Bone marrow (tissue), 2 donors: ENCODE measurements at regions not wholly inside any gene's neighbourhood (a gene's known extent, or its start where the extent isn't known, plus 50 kb on each side); places are given as distances from the start of the nearest gene placed in this dataset.

ENCODE experiments used
- DNase-seq, 2 donors: peaks; one replicate each; lab custom pipeline; 2025; lab: John Stamatoyannopoulos, UW

DNA sequence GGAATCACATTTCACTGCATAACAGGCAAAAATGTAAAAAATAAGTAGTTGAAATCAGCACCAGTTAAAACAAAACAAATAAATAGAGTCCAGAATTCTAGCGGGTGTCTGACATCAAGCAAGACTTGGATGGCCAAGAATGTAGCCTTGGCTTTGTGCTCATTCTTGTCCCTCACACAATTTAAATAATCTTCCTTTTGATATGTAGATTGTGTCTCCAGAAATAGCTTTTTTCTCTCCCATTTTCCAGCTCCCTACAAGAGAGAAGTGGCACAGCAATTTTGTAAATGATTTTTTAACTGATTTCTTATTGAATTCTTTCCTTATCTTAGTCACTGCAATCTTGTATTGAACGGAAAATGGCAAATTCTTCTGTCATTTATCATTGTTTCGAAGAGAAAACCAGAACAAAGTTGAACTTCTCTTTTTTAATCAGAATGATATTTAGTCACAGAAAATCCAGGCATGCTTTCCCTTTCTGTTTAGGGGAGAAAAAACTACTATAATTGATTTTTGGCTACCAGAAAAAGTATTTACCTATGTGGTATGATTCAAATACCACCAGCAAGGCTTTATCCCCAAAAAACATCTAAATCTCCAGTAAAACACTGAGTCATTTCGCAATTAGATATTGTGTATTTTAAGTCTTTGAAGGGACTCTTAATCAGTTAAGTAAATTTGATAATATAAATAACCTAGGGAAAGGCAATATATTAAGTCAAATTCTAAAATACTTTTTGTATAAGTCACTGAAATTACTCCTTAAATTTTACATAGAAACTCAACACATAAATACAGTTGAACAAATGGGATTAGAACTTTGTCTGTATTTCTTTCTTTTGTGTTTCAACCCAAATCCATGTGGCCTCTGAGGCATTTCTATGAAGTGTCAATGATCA is 481.7 kb downstream of the GBE1 start:
- no peak for DNase-seq

DNA sequence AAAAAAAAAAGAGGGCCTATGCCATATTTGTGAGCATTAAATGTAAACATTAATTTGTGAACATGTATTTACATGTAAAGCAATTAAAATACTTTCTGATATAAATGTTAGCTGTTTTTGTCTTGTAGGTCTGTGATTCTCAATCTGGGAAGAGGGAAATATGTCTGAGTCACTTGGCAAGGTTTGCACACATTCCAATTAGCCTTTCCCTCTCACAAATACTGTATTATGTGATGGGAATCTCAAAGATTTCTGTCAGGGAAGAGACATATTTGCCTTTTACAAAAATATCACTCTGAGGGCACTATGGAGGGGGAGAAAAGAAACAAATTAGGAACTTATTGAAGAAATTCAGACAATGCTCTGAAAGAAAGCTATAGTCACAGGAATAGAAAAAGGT is 483.6 kb downstream of the GBE1 start:
- DNase-seq: no peak

DNA sequence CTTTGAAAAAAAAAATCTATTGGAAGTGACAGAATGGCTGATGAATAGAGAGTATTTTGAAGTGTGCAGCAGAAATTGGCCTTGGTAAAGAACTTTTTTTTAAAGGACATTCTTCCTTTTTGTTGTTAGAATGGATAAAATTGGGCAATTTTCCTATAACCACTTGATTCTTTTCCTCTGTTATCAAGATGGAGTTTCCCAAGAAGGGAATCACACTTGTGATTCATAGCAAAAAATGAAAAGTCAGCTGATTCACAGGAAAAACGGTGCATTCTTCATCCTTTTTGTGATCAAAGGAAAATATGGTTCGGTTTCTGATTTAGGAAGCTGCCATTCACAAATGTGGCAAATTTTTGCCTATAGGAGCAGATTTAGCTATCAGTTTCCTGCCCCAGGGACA is 486.8 kb downstream of the GBE1 start:
- no peak for DNase-seq

DNA sequence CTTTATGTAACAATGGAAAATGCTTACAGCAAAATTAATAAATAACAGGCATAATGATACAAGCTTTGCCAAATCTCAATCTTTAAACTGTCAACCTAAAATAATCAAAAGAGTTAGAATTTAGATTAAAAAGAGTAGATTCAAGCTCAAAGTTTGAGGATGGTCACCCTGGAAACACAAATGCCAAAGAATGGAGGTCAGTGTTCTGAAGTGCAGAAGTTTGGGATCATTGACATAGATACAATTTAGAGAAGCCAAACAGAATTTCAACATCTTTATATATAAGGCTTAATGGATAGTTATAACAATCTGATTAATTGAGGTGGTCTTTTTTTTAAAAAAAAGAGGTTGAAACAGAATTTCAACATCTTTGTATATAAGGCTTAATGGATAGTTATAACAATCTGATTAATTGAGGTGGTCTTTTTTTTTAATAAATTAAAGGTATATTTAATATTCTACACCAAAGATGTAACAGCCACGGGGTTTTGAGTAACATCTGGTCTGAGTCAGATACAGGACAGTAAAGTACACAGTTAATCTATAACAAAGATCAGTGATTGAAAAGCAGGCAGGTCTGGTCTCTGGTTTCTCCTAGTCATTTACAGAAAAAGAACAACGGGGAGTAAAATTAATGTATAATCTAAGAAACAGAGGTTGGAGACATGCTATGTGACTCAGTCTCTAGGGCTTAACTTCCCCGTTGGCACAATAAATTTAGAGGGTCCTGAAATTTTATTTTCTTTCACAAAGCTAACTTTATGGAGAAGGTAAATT is 490.7 kb downstream of the GBE1 start:
- no peak for DNase-seq

DNA sequence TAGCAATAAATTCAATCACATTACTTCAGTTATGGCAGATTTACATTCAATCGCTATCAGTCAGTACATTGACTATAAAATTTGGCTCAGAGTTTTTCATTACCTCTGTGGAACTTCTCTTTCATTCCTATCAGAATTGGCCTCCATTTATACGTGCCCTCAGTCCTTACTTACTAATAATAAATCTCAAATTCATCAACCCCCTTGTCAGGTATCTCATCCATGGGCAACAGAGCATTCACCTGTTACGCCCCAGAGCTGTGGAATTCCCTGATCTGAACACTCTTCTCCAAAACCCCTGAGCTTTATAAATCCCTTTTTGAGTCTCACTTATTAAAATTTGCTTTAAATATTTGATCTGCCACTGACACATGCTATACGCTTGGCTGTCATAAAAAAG is 492.9 kb downstream of the GBE1 start:
- DNase-seq: no peak

DNA sequence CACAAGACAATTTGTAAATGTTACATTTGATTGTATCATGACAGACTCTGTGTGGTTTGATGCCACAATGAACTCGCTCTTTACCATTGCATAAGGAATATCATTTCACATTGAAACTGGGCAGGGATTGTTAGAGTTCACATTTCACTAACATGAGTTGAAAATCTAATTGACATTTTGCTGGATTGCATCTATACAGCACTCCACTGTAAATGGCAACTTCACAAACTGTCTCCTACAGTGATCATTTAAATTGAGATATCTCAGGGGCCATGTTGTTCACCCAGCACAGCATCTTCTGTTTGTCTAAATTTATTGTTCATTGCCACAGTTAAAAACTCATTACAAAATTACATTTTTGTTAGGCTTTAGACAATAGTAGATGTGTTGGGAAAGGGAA is 499.4 kb downstream of the GBE1 start:
- no peak for DNase-seq

DNA sequence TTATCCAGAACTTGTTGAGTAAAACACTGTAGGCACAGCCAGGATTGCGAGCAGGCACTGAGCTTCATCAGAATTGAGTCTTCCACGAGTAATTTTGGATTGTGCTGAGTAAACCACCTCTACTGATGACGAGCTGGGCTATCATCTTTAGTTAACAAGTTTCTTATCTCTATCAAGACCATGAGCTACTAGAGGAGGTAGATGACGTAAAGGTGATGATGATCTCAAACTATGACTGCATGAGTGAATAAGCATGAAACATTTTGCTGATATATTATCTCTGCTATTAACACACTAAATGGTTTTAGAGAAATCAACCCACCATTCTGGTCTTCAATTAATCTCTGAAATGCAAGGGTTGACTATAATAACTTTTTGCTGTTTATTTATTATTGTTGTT is 506.0 kb downstream of the GBE1 start:
- DNase-seq: no peak

DNA sequence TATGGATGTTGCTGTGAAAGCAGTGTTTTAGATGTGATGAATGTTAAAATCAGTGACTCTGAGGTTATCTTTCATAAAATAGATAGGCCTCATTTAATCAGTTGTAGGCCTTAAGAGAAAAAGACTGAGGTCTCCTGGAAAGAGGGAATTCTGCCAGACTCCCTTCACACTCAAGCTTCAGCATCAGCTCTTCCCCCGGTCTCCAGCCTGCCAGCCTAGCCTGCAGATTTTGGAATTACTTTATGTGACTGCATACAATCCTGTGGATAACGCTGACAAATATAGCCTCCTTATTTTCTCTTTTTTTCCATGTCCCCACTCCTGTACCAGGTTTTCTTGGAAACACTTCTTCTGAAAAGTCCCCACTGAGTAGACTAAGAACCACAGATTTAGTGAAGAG is 510.3 kb downstream of the GBE1 start:
- DNase-seq: no peak

DNA sequence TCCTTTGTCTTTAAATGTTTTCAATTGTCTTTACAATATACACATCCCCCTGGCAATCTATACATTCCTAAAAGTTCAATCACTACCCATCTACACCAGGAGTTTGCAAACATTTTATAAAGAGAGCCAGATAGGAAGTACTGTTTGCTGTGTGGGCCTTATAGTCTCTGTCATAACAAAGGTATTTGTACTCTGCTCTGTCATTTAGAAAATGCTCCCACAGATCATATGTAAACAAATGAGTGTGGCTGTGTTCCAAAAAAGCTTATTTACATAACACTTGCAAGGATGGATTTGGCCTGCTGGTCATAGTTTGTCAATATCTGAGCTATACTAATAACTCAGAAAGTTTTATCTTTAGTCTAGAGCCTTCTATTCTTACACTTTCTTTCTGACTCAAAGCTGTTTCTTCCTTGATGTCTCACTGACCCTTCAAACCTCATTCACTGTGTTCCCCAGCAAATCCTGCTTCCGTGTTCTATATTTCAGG is 511.9 kb downstream of the GBE1 start:
- no peak for DNase-seq

DNA sequence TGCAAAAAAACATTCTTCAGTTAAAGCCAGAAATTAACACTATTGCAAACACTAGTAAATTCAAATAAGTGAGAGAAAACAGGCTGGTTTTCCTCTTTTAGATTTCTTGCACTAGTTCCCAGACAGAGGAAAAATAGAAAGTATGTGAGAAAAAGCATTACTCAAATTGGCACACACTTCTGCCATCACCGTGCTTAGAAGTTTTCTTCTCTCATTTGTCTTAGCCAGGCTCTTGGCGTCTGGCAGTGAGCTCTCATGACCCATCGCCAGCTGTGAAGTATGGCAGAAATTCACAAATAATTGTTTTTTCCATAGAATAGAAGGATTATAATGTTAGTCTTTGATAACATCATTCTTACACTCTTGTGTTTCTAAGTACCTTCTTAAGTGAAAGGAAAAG is 515.9 kb downstream of the GBE1 start:
- DNase-seq: no peak

DNA sequence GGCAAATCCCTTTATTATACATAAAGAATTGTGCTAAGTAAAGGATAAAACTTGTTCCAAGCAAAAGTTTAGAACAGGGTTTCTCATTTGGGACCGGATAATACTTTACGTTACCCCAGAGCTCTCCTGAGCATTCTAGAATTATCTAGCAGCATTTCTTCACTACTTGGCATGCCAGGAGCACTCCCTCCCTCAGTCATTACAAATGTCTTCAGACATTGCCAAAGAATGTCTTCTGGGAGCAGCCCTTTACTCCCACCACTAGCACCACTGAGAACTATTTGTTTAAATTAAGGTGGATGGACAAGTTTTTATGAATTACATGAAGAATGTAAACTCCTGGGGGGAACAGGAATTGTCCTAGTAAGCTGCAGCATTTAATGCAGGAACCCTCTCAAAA is 516.4 kb downstream of the GBE1 start:
- DNase-seq: no peak

DNA sequence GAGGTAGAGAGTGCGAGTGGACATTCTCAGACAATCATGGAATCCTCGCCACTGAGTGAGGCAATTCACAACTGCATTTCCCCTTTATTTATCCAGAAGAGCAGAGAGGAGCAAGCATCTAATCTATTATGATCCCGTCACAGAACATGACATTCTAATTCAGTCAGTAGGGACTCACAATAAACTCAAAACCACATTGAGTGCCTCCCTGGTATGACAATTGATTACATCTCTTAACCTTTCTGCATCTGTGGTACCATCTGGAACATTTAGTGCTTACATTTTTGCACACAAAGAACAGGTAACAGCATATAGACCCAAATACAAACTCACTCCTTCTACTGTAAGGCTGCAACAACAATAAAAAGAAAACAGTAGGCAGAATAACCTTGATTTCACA is 517.2 kb downstream of the GBE1 start:
- DNase-seq: no peak

DNA sequence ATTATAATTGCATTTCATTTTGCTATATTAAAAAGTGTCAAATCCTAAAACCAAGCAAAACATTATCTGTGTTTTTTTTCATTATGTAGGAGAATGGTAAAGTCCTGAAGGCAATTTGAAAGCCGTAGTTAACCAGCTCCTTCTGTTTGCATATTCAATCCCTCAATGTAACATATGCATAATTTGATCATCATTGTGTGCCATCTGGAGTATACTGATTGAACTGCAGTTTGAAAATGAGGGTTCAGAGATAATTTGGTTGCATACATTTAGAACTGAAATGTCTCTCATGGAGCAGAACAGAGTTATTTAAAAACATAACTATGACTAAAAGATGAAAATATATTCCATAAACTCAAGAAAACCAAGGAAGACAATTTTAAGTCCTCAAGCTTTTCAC is 518.6 kb downstream of the GBE1 start:
- DNase-seq: no peak

DNA sequence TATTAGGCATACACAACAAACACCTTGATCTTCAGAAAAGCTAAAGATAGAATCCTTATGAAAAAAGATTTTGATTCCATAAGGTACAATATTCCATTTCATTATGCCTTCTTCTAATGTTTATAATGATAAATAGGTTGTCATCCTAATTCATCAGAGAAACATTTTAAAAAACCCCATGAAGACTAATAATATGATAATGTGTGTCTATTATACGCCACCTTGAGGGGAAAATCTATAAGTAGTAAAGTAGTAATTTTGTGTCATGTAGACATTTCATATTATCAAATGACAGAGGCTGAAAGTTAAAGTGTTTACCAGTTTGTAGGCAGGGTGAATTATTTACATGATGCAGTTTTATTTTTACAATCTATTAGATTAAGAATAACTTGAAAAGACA is 524.3 kb downstream of the GBE1 start:
- DNase-seq: no peak

DNA sequence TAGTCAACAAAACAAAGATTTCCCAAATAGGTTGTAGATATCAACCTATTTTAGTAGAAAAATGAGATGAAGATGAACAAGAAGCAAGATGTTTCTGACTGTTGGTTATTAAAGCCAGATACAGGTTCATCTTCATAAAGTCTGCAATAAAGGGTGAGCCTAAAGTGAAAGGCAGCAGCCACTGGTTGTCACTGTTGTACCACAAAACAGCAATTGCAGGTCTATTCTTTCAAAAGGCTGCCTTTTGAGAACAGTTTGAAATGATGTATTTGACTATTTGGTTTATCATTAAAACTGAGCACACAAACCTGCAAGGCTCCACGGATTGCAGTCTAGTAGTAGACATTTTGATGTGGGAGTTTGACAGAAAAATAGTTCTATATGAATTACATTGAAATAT is 543.4 kb downstream of the GBE1 start:
- DNase-seq: no peak

DNA sequence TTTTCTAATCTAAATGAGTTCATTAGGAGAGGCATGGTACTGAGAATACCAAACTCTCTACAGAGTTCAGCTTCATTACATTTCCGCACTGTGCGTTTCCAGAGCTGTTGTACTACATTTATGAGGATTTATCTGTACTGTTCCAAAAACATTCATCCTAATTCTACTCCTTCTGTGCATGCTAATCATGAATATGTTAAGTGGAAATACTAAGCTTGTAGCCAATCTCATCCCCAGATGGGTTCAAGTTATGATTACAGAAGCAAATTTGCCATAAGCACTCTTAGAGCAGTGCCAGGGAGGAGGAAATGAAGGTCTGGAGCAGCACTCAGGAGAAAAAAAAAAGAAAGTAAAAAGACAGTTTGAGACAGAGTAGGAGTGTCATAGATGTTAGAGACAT is 544.3 kb downstream of the GBE1 start:
- DNase-seq: no peak

DNA sequence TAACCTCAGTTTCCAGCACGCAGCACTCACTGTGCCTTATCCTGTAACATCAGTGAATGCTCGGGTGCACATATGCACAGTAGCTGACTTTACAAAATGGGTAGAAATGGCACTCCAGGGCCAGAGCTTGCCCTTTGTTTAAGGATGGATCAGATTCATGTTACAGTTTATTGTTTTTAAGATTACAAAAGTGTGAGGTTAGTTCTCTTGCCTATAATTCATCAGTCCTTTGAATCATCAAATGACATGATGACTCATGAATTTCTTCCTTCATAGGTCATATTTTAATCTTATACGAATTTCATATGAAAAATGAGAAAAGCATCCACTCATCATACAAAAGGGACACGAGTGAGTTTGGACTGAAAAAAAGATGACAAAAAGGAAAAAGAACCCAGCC is 545.3 kb downstream of the GBE1 start:
- DNase-seq: no peak

DNA sequence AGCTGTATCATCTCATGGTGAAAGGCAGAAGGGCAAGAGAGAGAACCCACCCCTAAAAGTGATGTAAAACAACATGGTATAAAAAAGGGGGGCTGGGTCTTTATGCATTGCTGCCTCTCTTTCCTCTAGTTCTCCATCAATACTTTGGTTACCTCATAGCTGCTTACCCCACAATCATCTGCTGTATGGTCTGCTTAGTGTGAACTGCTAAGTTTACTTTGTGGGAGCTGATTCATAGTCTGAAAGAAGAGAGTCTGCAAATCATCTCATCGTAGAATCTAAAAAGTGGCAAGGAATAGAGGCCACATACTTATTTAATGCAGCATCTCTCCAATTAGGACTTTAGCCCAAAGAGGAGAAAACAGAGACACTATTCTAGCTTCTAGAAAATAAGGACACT is 546.8 kb downstream of the GBE1 start:
- DNase-seq: no peak

DNA sequence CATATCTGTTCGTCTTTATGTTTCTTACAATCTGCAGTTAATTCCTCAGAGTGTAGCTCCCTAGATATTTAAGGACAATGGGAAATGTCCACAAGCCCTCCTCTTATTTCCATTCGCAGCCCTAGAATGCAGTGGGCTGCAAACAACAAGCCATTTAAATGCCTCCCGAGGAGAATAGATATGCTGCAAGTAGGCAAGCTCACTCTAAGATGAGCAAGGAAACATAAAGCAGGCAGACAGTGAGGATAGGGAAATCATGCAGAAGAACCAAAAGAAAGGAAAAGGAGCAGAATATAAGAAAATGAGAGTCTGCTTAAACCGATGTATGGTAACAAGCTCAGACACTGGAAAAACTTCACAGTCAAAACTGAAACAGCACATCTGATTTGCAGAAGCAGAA is 561.9 kb downstream of the GBE1 start:
- no peak for DNase-seq

DNA sequence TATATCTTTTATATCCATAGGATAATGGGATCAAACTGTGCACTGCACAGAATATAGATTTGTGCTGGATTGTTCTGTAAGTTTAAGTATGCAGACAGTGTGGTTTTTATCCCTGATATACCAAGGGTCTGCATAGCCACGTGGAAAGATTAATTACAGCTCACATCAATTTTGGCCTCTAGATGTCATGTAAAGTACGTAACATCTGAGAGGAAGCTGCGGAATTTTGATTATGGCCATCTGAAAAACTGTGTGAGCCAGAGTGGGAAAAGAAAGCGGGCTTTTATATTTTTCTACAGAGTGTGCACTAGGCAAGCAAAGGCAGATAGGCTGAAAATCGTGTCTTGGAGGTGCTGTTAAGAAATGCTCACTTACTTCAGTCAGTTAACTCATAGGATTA is 562.7 kb downstream of the GBE1 start:
- DNase-seq: no peak

DNA sequence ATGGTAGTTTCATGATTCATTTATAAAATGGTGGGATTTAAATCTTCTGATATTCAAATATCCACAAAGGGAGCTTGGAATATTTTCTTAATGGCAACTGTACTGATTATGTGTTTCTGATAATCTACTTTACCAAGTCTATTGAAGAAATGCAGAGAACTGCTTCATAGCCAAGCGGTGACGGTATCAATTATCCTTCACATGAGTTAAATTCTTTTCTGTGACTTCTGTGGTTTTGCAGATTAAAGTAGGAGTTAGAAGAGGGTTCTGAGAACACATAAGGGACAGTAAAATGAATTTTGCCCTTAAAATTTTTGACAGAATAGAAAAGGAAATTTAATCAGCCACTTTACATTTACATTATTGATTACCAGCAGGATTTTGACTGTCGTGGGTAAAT is 563.2 kb downstream of the GBE1 start:
- DNase-seq: no peak

DNA sequence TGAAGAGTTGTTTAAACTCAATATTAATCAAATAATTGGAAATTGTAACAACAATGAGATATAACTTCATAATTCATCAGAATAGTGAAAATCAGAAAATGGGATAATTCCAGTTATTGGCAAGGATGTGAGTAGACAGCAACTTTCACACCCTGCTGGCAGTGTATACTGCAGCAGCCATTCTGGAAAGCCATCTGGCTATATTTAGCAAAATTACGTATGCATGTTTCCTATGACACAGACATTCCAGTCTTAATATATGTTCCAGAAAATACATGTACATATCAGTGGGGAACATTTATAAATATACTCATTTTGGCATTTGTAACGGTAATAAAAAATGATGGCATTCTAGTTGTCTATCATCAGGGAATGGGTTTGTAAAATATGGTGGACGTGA is 564.1 kb downstream of the GBE1 start:
- DNase-seq: no peak

DNA sequence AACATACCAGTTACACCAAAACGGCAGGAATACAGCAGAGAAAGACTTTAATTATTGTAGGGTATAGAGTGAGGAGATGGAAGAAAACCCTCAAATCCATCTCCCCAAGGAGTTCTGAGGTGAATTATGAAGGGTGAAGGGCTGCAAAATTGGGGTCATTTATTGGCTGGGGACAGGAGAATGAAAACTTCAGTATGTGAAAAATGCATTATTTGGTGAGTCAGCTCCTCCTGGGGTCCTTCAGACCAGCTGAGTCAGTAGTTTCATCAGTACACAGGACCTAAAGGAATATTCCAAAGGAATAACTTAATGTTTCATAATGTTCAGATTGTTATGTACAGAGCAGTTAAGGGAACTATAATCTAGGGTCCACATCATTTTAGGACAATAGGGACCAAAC is 566.0 kb downstream of the GBE1 start:
- no peak for DNase-seq
